Glutamatergic neuron (in vitro differentiated cells): ENCODE measurements at regions not wholly inside any gene's neighbourhood (a gene's known extent, or its start where the extent isn't known, plus 50 kb on each side); places are given as distances from the start of the nearest gene placed in this dataset.
"Not testable (repeated sequence)": the region's sequence is repeated elsewhere in the genome, so short reads cannot be mapped to it uniquely, and the experiment has no call there.

ENCODE experiments used
- DNase-seq: peaks from one replicate; pipeline ENCODE4 v3.0.0; 2022
- H3K27ac Mint-ChIP-seq: one replicate; pipeline ENCODE4 v1.8.0; 2020; ENCODE audit warnings: mild to moderate bottlenecking, mixed read lengths, inconsistent platforms; ENCODE audit not compliant: unreplicated experiment
- H3K27me3 Mint-ChIP-seq: one replicate; pipeline ENCODE4 v1.8.0; 2020; ENCODE audit warnings: mild to moderate bottlenecking, moderate library complexity, mixed read lengths, inconsistent platforms; ENCODE audit not compliant: unreplicated experiment
- H3K36me3 Mint-ChIP-seq: one replicate; pipeline ENCODE4 v1.8.0; 2020; ENCODE audit warnings: mild to moderate bottlenecking, mixed read lengths, inconsistent platforms; ENCODE audit not compliant: unreplicated experiment
- H3K4me1 Mint-ChIP-seq: one replicate; pipeline ENCODE4 v1.8.0; 2020; ENCODE audit warnings: mild to moderate bottlenecking, low read depth, mixed read lengths, inconsistent platforms; ENCODE audit not compliant: unreplicated experiment
- H3K4me3 Mint-ChIP-seq: one replicate; pipeline ENCODE4 v1.8.0; 2020; ENCODE audit warnings: mild to moderate bottlenecking, mixed read lengths, inconsistent platforms; ENCODE audit not compliant: unreplicated experiment
- H3K9me3 Mint-ChIP-seq: one replicate; pipeline ENCODE4 v1.8.0; 2020; ENCODE audit warnings: mild to moderate bottlenecking, moderate library complexity, mixed read lengths, inconsistent platforms; ENCODE audit not compliant: unreplicated experiment
- CTCF ChIP-seq: fragments of 200-600 bp; sonication (generic); IDR thresholded peaks from one replicate; pipeline ENCODE4 v1.5.0; 2021; ENCODE audit not compliant: partially characterized antibody, unreplicated experiment

- no peaks in the 10 kb centered on the region for H3K4me1 Mint-ChIP-seq
Measured at GRCh38 chr12:58117667-58118066, 176.3 kb downstream of the ATP23 start.

GRCh38 chr12:58125761-58126160 lies 184.4 kb downstream of the ATP23 start:
- H3K27ac Mint-ChIP-seq, H3K4me3 Mint-ChIP-seq, H3K36me3 Mint-ChIP-seq, H3K4me1 Mint-ChIP-seq, DNase-seq, H3K27me3 Mint-ChIP-seq, H3K9me3 Mint-ChIP-seq: not testable (repeated sequence)

More at GRCh38 chr12:58117667-58118066, 176.3 kb downstream of the ATP23 start:
- Mint-ChIP-seq H3K27me3 (no peaks in the 10 kb centered on the region), H3K36me3 (no peaks in the 10 kb centered on the region), H3K9me3 (no peaks in the 10 kb centered on the region), H3K27ac (no peak overlapping the region), H3K4me3 (no peak overlapping the region)
- no peak for TF ChIP-seq CTCF
- no peak for DNase-seq

GRCh38 chr12:58131986-58132755 lies 190.8 kb downstream of the ATP23 start:
- no peak for TF ChIP-seq CTCF
- Mint-ChIP-seq H3K27me3 (no peaks in the 10 kb centered on the region), H3K4me1 (no peaks in the 10 kb centered on the region), H3K9me3 (peaks cover 2% of the 10 kb centered on the region), H3K36me3 (no peaks in the 10 kb centered on the region), H3K27ac (no peak overlapping the region), H3K4me3 (no peak overlapping the region)
- no peak for DNase-seq

GRCh38 chr12:58138424-58138823 lies 197.1 kb downstream of the ATP23 start:
- no peak for TF ChIP-seq CTCF
- Mint-ChIP-seq H3K36me3 (no peaks in the 10 kb centered on the region), H3K4me1 (no peaks in the 10 kb centered on the region), H3K4me3 (no peak overlapping the region), H3K9me3 (no peaks in the 10 kb centered on the region), H3K27me3 (no peaks in the 10 kb centered on the region), H3K27ac (no peak overlapping the region)
- no peak for DNase-seq

- no peak overlapping the region for H3K27ac Mint-ChIP-seq
Measured at GRCh38 chr12:58139894-58140293, 198.5 kb downstream of the ATP23 start.

More at GRCh38 chr12:58139894-58140293, 198.5 kb downstream of the ATP23 start:
- no peak for TF ChIP-seq CTCF
- H3K9me3 Mint-ChIP-seq: no peaks in the 10 kb centered on the region
- no peak overlapping the region for H3K4me3 Mint-ChIP-seq
- no peaks in the 10 kb centered on the region for H3K27me3 Mint-ChIP-seq
- DNase-seq: no peak
- H3K4me1 Mint-ChIP-seq: no peaks in the 10 kb centered on the region
- H3K36me3 Mint-ChIP-seq: no peaks in the 10 kb centered on the region
